Cardiac muscle cell (in vitro differentiated cells and primary cell): ENCODE measurements at regions not wholly inside any gene's neighbourhood (a gene's known extent, or its start where the extent isn't known, plus 50 kb on each side); places are given as distances from the start of the nearest gene placed in this dataset.

Experiments used
- DNase-seq, 2 donors: peaks; one replicate each; pipeline versions ENCODE4 v3.0.0 to v3.0.0-alpha.2; 2010 to 2017; ENCODE audit warnings: low read depth in 1 of 2, low spot score in 1 of 2
- H3K27ac ChIP-seq: fragments of 200-600 bp; sonication (generic); 2 replicates; pipeline ENCODE4 v1.5.1; 2016
- H3K27me3 ChIP-seq: fragments of 200-600 bp; sonication (generic); 2 replicates; pipeline ENCODE4 v1.6.0; 2016; ENCODE audit warnings: control low read depth
- H3K36me3 ChIP-seq: fragments of 200-600 bp; sonication (generic); 2 replicates; pipeline ENCODE4 v1.5.1; 2016; ENCODE audit warnings: control low read depth
- H3K4me1 ChIP-seq: fragments of 200-600 bp; sonication (generic); 2 replicates; pipeline ENCODE4 v1.8.1; 2017; ENCODE audit warnings: low read depth, mild to moderate bottlenecking, mixed run types
- H3K4me3 ChIP-seq: fragments of 200-600 bp; sonication (generic); 2 replicates; pipeline ENCODE4 v1.5.1; 2016; ENCODE audit warnings: mild to moderate bottlenecking
- H3K9me3 ChIP-seq: fragments of 200-600 bp; sonication (generic); 2 replicates; pipeline ENCODE4 v1.5.1; 2017; ENCODE audit warnings: low read depth, mild to moderate bottlenecking, control low read depth
- TF ChIP-seq, protein P1 (sequence below): IDR thresholded peaks from 2 replicates; pipeline ENCODE4 v1.5.1; 2012; ENCODE audit warnings: low read depth, mild to moderate bottlenecking, low read length

DNA sequence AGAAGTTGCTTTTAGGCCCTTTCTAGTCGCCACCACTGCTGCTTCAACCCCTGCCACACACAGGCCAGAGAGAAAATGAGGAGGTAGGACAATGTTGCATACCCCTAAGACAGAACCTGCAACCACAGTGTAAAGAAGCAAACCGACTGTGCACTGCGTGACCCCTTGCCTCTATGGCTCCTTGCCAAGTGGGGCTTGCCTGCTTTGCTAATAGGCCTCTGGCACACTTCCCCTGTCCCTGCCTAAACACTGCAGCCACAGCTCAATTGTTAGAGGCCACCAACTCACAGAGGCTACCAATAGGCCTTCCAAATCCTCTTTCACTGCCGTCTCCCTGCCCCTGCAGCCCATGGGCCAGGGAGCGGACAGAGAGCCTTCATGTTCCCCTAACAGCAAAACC lies 280.1 kb downstream of the CDH10 start:
- no peak overlapping the region for H3K4me3 ChIP-seq
- TF ChIP-seq, protein P1, sequence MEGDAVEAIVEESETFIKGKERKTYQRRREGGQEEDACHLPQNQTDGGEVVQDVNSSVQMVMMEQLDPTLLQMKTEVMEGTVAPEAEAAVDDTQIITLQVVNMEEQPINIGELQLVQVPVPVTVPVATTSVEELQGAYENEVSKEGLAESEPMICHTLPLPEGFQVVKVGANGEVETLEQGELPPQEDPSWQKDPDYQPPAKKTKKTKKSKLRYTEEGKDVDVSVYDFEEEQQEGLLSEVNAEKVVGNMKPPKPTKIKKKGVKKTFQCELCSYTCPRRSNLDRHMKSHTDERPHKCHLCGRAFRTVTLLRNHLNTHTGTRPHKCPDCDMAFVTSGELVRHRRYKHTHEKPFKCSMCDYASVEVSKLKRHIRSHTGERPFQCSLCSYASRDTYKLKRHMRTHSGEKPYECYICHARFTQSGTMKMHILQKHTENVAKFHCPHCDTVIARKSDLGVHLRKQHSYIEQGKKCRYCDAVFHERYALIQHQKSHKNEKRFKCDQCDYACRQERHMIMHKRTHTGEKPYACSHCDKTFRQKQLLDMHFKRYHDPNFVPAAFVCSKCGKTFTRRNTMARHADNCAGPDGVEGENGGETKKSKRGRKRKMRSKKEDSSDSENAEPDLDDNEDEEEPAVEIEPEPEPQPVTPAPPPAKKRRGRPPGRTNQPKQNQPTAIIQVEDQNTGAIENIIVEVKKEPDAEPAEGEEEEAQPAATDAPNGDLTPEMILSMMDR: no peak
- no peaks in the 10 kb centered on the region for H3K36me3 ChIP-seq
- DNase-seq: no peak
- H3K27ac ChIP-seq: no peak overlapping the region
- no peaks in the 10 kb centered on the region for H3K4me1 ChIP-seq
- no peaks in the 10 kb centered on the region for H3K9me3 ChIP-seq
- H3K27me3 ChIP-seq: no peaks in the 10 kb centered on the region

DNA sequence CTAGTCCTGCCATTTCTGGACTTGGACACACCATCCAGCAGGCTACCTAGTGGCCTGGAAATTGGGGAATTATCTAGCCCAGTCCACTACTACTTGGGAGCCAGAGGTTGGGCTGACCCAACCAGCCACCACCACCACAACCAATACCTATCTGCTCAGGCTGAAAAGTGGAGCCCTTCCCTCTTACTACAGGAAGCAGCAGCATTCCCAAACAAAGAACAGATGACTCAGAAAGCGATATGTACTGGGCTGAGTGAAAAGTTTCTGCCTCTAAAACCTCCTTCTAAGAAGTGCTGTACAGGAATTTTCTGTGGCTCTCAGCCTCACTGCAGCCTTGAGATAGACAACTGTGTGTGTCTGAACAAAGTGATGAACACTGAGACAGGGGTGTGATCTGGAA lies 279.4 kb downstream of the CDH10 start:
- Histone ChIP-seq H3K4me3 (no peak overlapping the region), H3K9me3 (no peaks in the 10 kb centered on the region), H3K4me1 (no peaks in the 10 kb centered on the region), H3K27me3 (no peaks in the 10 kb centered on the region), H3K27ac (no peak overlapping the region), H3K36me3 (no peaks in the 10 kb centered on the region)
- no peak for DNase-seq
- TF ChIP-seq, protein P1: no peak

DNA sequence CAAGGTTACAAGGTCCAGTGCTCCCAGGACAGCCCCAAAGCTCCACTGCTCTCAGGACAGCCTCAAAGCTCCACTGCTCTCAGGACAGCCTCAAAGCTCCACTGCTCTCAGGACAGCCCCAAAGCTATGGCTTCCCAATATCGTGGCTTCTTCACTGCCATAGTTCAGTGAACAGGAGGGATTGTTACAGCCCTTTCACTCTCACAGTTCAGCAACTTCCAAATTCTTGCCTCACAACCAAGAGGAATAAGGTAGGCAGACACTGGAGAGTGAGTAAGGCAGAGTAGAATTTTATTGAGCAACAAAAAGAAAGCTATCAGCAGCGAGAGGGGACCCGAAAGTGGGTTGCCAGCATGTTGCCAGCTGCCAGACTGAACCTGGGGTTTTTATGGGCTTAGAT lies 277.6 kb downstream of the CDH10 start:
- TF ChIP-seq, protein P1: no peak
- Histone ChIP-seq H3K9me3 (no peaks in the 10 kb centered on the region), H3K36me3 (no peaks in the 10 kb centered on the region), H3K27ac (no peak overlapping the region), H3K27me3 (no peaks in the 10 kb centered on the region), H3K4me1 (no peaks in the 10 kb centered on the region), H3K4me3 (no peak overlapping the region)
- no peak for DNase-seq

DNA sequence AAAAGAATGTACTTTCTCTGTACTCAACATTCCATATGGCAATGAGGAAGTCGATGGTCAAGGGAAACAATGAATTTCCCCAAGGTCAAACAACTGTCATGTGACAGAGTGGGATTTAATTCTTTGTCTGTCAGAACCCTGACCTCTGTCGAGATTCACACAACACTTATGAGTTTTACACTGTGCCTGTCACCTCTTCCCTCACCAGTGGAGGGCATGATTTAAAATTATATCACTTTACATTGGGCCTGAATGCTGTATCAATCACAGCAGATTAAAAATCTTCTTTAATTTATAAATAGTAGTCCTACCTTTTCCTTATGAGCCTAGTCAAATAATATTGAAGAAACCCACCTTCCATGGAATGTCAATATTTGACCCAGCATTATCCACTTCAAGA lies 276.7 kb downstream of the CDH10 start:
- Histone ChIP-seq H3K9me3 (no peaks in the 10 kb centered on the region), H3K27ac (no peak overlapping the region), H3K4me1 (no peaks in the 10 kb centered on the region), H3K4me3 (no peak overlapping the region), H3K27me3 (no peaks in the 10 kb centered on the region), H3K36me3 (no peaks in the 10 kb centered on the region)
- TF ChIP-seq, protein P1: no peak
- no peak for DNase-seq

DNA sequence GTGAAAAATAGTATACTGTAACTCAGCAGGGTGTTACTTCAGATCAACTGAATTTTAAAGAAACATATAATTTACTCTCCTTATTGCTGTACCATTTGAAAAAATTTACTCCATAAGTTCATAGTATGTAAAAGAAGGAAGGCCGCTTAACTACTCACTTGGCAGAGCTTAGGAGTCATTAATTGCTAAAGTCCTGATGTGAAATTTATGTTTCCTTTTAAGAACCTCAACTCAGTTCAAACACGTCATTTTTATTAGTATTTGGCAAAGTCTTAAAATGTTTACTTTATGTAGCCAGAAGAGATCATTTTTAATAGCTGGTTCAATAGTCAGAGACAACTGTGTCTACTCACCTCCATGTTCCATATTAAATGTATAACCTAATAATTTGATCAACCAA lies 268.6 kb downstream of the CDH10 start:
- no peaks in the 10 kb centered on the region for H3K9me3 ChIP-seq
- no peaks in the 10 kb centered on the region for H3K4me1 ChIP-seq
- H3K4me3 ChIP-seq: no peak overlapping the region
- DNase-seq: no peak
- no peaks in the 10 kb centered on the region for H3K27me3 ChIP-seq
- no peak overlapping the region for H3K27ac ChIP-seq
- TF ChIP-seq, protein P1: no peak
- H3K36me3 ChIP-seq: no peaks in the 10 kb centered on the region

DNA sequence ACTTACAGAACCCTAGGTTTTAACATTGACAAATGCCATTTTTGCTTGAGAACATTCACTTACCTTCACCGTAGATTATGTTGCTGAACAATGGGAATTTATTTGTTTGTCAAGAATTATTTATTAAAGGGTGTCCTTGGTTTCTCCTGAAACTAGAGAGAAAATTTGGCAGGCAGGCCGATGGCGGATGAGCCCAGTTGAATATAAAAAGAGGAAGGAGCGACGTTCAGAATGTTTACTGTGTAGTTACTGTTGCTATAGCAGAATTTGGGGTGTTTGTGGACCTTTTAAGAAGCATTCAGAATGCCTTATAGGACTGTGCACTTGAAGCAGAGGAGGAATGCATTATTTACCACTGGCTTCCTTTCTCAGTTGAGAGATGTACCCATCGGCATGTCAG lies 268.2 kb downstream of the CDH10 start:
- H3K27me3 ChIP-seq: no peaks in the 10 kb centered on the region
- H3K9me3 ChIP-seq: no peaks in the 10 kb centered on the region
- no peak overlapping the region for H3K27ac ChIP-seq
- H3K4me1 ChIP-seq: peaks cover under 1% of the 10 kb centered on the region
- no peak overlapping the region for H3K4me3 ChIP-seq
- DNase-seq: no peak
- TF ChIP-seq, protein P1: no peak
- H3K36me3 ChIP-seq: no peaks in the 10 kb centered on the region
